ENCODE measurements at regions not wholly inside any gene's neighbourhood (a gene's known extent, or its start where the extent isn't known, plus 50 kb on each side); places are given as distances from the start of the nearest gene placed in this dataset.
A peak's percentile ranks its signal among the peaks of the same experiment; 100 is the strongest.
"Not testable (repeated sequence)": the region's sequence is repeated elsewhere in the genome, so short reads cannot be mapped to it uniquely, and the experiment has no call there.

GRCh38 chr10:125269716-125270115 is 109.4 kb upstream of the CTBP2 start:
- no peak for DNase-seq (ENCODE audit: low read depth)

GRCh38 chr10:125266966-125267365 is 106.6 kb upstream of the CTBP2 start:
- no peak for DNase-seq (ENCODE audit: low read depth)

DNA sequence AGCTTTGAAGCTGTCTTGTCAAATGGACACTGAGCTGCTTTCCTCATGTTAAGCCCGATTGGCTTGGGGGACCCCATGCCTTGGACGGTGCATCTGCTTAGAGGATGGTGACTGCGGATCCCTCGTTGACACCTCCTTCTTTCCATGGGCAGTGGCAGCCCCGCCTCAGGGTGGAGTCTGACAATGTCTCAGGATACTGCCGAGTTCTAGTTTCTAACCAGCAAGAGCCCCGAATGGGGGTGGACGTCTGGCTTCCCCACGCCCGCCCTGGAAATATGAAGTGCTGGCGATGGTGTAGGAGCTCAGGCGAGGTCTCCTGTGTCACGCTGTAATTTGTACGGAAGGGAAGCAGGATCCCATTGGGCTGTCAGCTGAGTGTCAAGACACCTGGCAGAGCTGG is 106.2 kb upstream of the CTBP2 start:
- no peak for DNase-seq (ENCODE audit: low read depth)

GRCh38 chr10:125265579-125265955 is 105.2 kb upstream of the CTBP2 start:
- no peak for DNase-seq (ENCODE audit: low read depth)

DNA sequence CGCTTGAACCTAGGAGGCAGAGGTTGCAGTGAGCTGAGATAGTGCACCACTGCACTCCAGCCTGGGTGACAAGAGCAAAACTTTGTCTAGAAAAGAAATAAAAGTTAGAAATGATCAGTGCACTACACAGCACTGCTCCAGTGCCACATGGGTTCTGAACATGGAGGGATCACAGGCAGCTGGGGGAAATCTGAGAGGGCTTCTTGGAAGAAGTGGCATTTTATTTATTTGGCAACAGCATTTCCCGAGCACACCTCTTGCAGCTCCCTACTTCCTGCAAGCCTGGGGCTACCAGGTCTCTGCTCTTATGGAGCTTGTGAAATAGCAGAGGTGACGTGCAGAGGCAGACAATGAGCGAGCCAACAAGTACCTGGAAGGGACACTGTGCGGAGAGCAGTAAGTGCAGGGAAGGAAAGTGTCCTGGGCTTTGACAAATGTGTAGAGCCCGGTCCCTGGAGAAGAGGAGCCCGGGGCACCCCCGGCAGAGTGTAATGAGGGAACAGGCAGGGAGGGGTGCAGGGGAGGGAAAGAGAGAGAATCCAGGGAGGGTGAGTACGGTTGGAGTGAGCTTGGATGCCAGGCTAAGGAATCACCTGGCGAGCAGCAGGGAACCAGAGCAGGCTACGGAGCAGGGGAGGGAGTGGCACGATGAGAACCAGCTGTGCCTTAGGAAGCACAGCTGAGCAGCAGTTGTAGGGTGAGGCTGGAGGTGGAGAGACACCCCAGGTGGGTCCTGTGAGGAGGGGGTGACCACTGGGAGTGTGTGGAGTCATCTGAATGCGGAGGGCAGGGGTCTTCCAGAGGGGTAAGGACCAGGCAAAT is 104.6 kb upstream of the CTBP2 start:
- DNase-seq (ENCODE audit: low read depth), result no peak

- no peak for DNase-seq (ENCODE audit: low read depth)
Measured at GRCh38 chr10:125264091-125264490, 103.7 kb upstream of the CTBP2 start.

DNA sequence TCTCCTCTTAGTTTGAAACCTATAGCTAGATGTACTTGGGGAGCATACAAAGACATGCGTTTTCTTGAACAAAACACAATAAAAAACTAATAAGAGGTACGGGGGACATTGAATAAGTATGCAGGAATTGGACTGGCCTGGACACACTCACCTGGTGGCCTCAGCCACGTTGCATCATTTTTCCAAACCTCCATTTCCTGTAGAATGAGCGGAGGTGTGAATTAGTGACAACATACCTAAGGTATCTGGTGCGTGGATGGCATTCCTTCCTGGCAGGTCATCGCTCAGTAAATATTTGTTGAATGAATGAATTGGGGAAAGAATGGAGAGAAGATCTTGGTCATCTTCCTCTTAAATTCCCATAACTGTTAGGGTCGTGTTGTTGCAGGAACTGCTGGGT is 103.2 kb upstream of the CTBP2 start:
- peak; percentile 87 for DNase-seq (ENCODE audit: low read depth)

- no peak for DNase-seq (ENCODE audit: low read depth)
Measured at GRCh38 chr10:125262920-125263319, 102.6 kb upstream of the CTBP2 start.

DNA sequence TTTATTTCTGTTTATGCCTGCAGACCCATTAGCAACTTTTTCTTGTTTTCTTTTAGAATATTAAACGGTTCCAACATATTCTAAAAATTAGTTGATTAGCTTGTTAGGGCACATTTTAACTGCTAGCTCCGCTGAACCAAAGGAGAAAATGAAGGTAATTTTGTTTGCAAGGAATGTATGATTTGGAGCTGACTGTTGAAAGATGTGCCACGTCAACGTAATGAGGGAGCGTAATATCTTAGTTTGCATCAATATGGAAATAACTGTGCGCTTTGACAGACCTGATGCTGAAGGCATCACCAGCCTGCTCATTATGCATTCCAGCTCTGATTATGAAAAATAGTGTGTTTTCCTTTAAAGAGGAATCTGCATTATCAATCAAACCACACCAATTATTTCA is 102.0 kb upstream of the CTBP2 start:
- DNase-seq (ENCODE audit: low read depth), result no peak

DNA sequence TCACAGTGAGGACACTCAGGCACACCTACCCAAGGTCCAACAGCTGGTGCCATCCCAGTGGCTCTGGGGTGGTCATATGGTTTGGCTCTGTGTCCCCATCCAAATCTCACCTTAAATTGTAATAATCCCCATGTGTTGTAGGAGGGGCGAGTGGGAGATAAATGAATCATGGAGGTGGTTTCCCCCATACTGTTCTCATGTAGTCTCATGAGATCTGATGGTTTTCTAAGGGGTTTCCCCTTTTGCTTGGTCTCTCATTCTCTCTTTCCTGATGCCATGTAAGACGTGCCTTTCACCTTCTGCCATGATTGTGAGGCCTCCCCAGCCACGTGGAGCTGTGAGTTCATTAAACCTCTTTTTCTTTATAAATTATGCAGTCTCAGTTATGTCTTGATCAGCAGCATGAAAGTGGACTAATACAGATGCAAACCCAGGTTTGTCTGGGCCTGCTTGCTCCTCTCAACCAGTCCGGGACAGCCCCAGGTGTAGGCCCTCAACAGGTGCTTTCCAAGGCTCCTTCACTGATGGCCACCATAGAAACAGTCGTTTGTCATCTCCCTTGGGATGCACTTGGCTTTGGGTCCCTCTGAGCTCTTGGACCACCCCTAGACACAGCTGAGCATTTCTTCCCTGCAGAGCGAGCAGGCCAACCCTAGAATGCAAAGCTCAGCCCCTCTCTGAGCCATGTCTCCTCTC is 101.3 kb upstream of the CTBP2 start:
- no peak for DNase-seq (ENCODE audit: low read depth)

DNA sequence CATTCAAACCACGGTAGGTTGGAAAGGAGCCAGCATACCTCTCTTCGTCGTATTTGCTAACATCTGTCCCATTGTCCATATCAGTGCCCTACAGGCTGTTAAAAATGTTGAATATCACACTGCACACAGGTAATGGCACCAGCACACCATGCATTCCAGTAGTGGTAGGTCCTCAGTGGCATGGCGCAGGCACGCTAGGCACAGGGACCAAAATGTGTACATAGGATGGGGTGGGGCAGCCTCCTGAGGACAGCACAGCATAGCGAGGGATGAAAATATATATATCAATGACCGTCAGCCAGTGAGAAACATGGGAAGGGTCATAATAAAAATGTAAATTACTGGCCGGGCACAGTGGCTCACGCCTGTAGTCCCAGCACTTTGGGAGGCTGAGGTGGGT is 99.9 kb upstream of the CTBP2 start:
- no peak for DNase-seq (ENCODE audit: low read depth)

GRCh38 chr10:125259651-125260050 is 99.3 kb upstream of the CTBP2 start:
- no peak for DNase-seq (ENCODE audit: low read depth)

DNA sequence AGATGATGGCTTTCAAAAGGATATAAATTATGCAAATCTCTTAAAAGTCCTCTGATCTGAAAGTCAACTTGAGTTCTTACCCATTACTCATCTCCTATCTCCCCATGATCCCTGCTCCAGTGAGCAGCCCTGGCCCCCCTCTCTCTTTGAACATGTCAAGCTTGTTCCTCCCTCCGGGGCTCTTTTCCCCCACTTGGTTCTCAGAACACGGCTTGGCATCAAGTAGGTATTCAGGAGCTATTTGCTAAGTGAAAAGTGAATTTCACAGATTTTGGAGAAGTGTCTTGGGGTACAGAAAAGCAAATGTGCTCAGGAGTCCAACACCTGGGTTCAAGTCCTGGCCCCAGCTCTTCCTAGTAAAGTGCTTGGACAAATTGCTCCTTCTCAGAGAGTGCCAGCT is 98.3 kb upstream of the CTBP2 start:
- no peak for DNase-seq (ENCODE audit: low read depth)

DNA sequence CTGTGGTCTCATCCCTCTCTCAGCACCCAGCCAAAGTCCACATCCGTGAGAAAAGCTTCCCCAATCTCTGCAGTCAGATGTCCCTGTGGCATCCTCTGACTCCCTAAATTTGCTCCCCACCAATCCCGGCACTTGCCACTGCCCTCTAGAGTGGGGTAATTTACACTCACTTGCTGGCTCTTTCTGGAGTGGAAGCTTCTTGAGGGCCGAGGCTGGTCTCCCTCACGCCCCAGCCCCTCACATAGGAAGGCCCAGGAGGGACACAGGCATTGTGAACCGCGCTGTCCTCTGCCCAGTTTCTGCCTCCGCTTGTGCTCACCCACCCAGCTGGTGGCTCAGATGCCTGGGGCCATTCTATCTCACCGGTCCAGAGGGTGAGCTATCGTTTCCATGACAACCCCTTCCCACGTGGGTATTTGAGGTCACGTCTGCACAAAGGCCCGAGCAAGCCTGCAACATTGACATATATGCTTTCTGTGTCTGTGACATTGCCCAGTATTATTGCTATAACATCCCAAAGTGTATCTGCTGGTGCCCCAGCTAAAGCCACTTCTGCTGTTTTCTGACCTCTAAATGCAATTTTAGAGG is 97.3 kb upstream of the CTBP2 start:
- peak; percentile 29 for DNase-seq (ENCODE audit: low read depth)

- DNase-seq (ENCODE audit: low read depth), result no peak
Measured at GRCh38 chr10:125256026-125256425, 95.7 kb upstream of the CTBP2 start.

- no peak for DNase-seq (ENCODE audit: low read depth)
Measured at GRCh38 chr10:125252937-125253336, 92.6 kb upstream of the CTBP2 start.

DNA sequence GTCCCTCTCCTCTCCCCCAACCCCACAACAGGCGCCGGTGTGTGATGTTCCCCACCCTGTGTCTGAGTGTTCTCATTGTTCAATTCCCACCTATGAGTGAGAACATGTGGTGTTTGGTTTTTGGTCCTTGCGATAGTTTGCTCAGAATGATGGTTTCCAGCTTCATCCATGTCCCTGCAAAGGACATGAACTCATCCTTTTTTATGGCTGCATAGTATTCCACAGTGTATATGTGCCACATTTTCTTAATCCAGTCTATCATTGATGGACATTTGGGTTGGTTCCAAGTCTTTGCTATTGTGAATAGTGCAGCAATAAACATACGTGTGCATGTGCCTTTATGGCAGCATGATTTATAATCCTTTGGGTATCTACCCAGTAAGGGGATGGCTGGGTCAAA is 90.5 kb upstream of the CTBP2 start:
- not testable (repeated sequence) for DNase-seq (ENCODE audit: low read depth)

DNA sequence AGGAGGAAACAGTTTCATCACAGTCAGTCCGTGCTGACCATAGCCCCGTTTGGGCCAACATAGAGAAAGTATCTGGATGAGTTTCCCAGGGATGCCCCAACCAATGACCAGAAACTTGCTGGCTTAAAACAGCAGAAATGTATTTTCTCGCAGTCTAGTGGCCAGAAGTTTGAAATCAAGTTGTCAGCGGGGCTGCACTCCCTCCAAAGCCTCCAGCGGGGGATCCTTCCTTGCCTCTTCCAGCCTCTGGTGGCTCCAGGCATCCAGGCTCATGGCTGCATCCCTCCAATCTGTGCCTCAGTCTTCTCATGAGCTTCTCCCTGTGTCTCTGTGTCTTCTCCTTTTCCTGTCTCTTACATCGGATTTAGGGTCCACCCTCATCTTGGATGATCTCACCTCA is 89.6 kb upstream of the CTBP2 start:
- DNase-seq (ENCODE audit: low read depth), result no peak

DNA sequence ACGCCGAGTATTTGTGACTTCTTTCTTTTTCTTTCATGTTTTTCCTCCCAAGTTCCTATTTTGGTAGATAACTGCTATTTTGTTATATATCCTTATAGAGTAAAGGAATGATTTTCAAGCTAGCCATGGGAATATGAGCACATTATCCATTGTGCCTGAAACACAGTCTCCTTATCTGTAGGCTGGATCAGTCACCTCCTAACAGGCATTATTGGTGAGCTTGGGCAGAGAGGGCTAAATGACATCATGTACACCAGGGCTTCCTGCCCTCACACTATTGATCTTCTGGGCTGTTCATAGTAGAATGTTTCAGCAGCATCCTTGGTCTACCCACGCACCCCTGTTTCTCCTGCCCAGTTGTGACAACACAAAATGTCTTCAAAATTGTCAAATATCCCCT is 88.1 kb upstream of the CTBP2 start:
- DNase-seq (ENCODE audit: low read depth), result peak; percentile 26

GRCh38 chr10:125247576-125247975 is 87.2 kb upstream of the CTBP2 start:
- DNase-seq (ENCODE audit: low read depth), result no peak

- no peak for DNase-seq (ENCODE audit: low read depth)
Measured at GRCh38 chr10:125243532-125244253, 83.3 kb upstream of the CTBP2 start.

DNA sequence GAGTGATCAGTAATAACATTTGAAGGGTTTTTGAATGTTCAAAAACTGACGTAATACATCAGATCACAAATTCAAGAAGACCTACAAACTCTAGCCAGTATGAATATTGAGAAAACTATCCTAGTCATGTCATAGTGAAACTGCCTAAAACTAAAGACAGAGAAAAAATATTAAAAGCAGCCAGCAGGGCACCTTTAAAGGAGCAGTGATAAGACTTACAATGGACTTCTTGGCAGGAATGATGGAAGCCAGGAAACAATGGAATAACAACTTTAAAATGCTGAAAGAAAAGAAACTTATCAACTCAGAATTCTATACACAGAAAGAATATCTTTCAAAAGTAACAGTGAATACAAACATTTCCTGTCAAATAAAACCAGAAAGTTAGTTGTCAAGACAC is 78.3 kb upstream of the CTBP2 start:
- peak; percentile 23 for DNase-seq (ENCODE audit: low read depth)

DNA sequence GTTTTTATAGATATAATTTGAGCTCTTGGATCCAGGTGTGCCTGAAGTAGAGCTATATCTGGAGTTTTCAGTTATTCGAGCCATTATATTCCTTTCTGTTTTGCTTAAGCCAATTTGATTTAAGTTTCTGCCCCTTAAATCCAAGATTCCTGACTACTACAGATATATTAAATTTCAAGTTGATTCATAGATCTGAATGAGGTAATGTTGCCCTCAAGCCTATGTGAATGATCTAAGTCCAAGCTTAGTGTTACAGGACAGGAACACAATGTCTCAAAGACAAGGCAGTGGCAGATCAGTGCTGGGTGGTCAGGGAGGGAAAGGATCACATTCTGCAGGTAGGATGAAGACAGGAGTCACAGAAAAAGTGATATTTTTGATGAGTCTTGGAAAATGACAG is 75.7 kb upstream of the CTBP2 start:
- no peak for DNase-seq (ENCODE audit: low read depth)
